CD14-positive monocyte (primary cell): ENCODE measurements at regions not wholly inside any gene's neighbourhood (a gene's known extent, or its start where the extent isn't known, plus 50 kb on each side); places are given as distances from the start of the nearest gene placed in this dataset.

Experiments
- DNase-seq, 3 donors: peaks; one replicate each; pipeline ENCODE4 v3.0.0-alpha.2; 2011 to 2022
- H2AFZ ChIP-seq: 2 replicates; pipeline ENCODE4 v1.6.0; 2012; ENCODE audit warnings: mild to moderate bottlenecking, low read depth, low read length, inconsistent platforms; ENCODE audit not compliant: insufficient read depth, poor library complexity, severe bottlenecking
- H3K27ac ChIP-seq, 2 donors: 1 replicate in 1 of 2; 2 replicates in 1 of 2; pipeline ENCODE4 v1.5.1; 2012 to 2013; ENCODE audit warnings: low read length in 2 of 2, control low read depth in 1 of 2, inconsistent platforms in 1 of 2, low read depth in 1 of 2, mild to moderate bottlenecking in 1 of 2
- H3K27me3 ChIP-seq, 2 donors: one replicate each; pipeline versions ENCODE4 v1.6.0 to v1.6.1; 2011 to 2013; ENCODE audit warnings: low read length in 2 of 2; ENCODE audit not compliant: control insufficient read depth in 2 of 2, insufficient read depth in 2 of 2
- H3K36me3 ChIP-seq, 2 donors: replicated peaks in 1 of 2; 1 replicate in 1 of 2; 2 replicates in 1 of 2; pipeline versions ENCODE4 v1.5.1 to v1.6.1; 2012 to 2013; ENCODE audit warnings: low read length in 2 of 2, control low read depth in 1 of 2, inconsistent platforms in 1 of 2, mild to moderate bottlenecking in 1 of 2; ENCODE audit not compliant: insufficient read depth in 2 of 2, control insufficient read depth in 1 of 2
- H3K4me1 ChIP-seq, 2 donors: 1 replicate in 1 of 2; 2 replicates in 1 of 2; pipeline versions ENCODE4 v1.5.1 to v1.6.1; 2012 to 2013; ENCODE audit warnings: low read length in 2 of 2, control low read depth in 1 of 2, inconsistent platforms in 1 of 2, mild to moderate bottlenecking in 1 of 2, moderate library complexity in 1 of 2; ENCODE audit not compliant: insufficient read depth in 2 of 2, control insufficient read depth in 1 of 2
- H3K4me2 ChIP-seq: replicated peaks from 2 replicates; pipeline ENCODE3; 2012; ENCODE audit warnings: low read length, moderate library complexity, mild to moderate bottlenecking; ENCODE audit not compliant: poor library complexity, severe bottlenecking; ENCODE audit errors: extremely low read depth
- H3K4me3 ChIP-seq, 3 experiments: fragments of 200-600 bp in 1 of 3; sonication (generic) in 1 of 3; replicated peaks in 1 of 3; 1 replicate in 2 of 3; 2 replicates in 1 of 3; pipeline ENCODE4 v1.5.1; 2011 to 2013; ENCODE audit warnings: low read length in 3 of 3, mild to moderate bottlenecking in 3 of 3, control low read depth in 2 of 3, low read depth in 2 of 3, inconsistent platforms in 1 of 3, moderate library complexity in 1 of 3
- H3K79me2 ChIP-seq: 2 replicates; pipeline ENCODE4 v1.6.0; 2012; ENCODE audit warnings: mild to moderate bottlenecking, control low read depth, inconsistent platforms, low read length, moderate library complexity; ENCODE audit not compliant: insufficient read depth
- H3K9ac ChIP-seq: 2 replicates; pipeline ENCODE4 v1.6.0; 2017; ENCODE audit warnings: low read length, mild to moderate bottlenecking; ENCODE audit not compliant: insufficient read depth, poor library complexity, severe bottlenecking
- H3K9me3 ChIP-seq, 2 donors: replicated peaks in 1 of 2; 1 replicate in 1 of 2; 2 replicates in 1 of 2; pipeline versions ENCODE4 v1.5.1 to v1.6.1; 2012 to 2013; ENCODE audit warnings: low read length in 2 of 2, control low read depth in 1 of 2; ENCODE audit not compliant: control insufficient read depth in 1 of 2, insufficient read depth in 1 of 2
- H4K20me1 ChIP-seq: 2 replicates; pipeline ENCODE4 v1.6.0; 2012; ENCODE audit warnings: mild to moderate bottlenecking, low read length, control low read depth, moderate library complexity; ENCODE audit not compliant: insufficient read depth
- H3K27ac Mint-ChIP-seq, 7 donors: one replicate each; pipeline ENCODE4 v1.8.0; 2020; ENCODE audit warnings: mild to moderate bottlenecking in 7 of 7, mixed read lengths in 7 of 7, moderate library complexity in 6 of 7, inconsistent platforms in 2 of 7
- H3K27me3 Mint-ChIP-seq, 3 donors: one replicate each; pipeline ENCODE4 v1.8.0; 2021 to 2022; ENCODE audit warnings: low read depth in 3 of 3, mild to moderate bottlenecking in 3 of 3, mixed read lengths in 3 of 3, moderate library complexity in 3 of 3, inconsistent platforms in 1 of 3
- H3K36me3 Mint-ChIP-seq, 2 donors: one replicate each; pipeline ENCODE4 v1.8.0; 2020; ENCODE audit warnings: mixed read lengths in 2 of 2, inconsistent platforms in 1 of 2, mild to moderate bottlenecking in 1 of 2
- H3K4me1 Mint-ChIP-seq: one replicate; pipeline ENCODE4 v1.8.0; 2020; ENCODE audit warnings: mild to moderate bottlenecking, mixed read lengths
- H3K4me3 Mint-ChIP-seq, 2 donors: one replicate each; pipeline ENCODE4 v1.8.0; 2020; ENCODE audit warnings: mild to moderate bottlenecking in 2 of 2, mixed read lengths in 2 of 2, moderate library complexity in 1 of 2
- H3K9me3 Mint-ChIP-seq, 7 donors: one replicate each; pipeline ENCODE4 v1.8.0; 2020 to 2022; ENCODE audit warnings: mixed read lengths in 7 of 7, mild to moderate bottlenecking in 6 of 7, moderate library complexity in 6 of 7, inconsistent platforms in 2 of 7
- CTCF ChIP-seq: fragments of 200-600 bp; IDR thresholded peaks from one replicate; pipeline ENCODE4 v1.8.0; 2022; ENCODE audit warnings: antibody characterized with exemption, mild to moderate bottlenecking
- WGBS: methylation state at CpG from one replicate; pipeline ENCODE4 v1.1.5; 2013; ENCODE audit warnings: missing lambda C conversion rate; ENCODE audit not compliant: insufficient coverage; 5-methylcytosine and 5-hydroxymethylcytosine counted together
- intact Hi-C, 2 donors: fragments of 100-400 bp; cut with micrococcal nuclease; formaldehyde crosslinking; loops; one replicate each; pipeline versions ENCODE4 v1.15.0 to v1.15.1; 2023

- Mint-ChIP-seq H3K27me3 (no peaks in the 10 kb centered on the region), H3K27ac (no peak overlapping the region), H3K4me1 (no peaks in the 10 kb centered on the region), H3K9me3 (peaks cover 0 to 2% (median 0%) of the 10 kb centered on the region in 7 donors), H3K36me3 (no peaks in the 10 kb centered on the region), H3K4me3 (no peak overlapping the region)
- Histone ChIP-seq H3K4me1 (no peaks in the 10 kb centered on the region), H3K27ac (no peak overlapping the region), H4K20me1 (no peaks in the 10 kb centered on the region), H3K4me2 (no peak overlapping the region), H2AFZ (no peak overlapping the region), H3K9ac (no peak overlapping the region), H3K4me3 (no peak overlapping the region), H3K79me2 (no peaks in the 10 kb centered on the region), H3K27me3 (no peaks in the 10 kb centered on the region), H3K9me3 (no peaks in the 10 kb centered on the region), H3K36me3 (no peaks in the 10 kb centered on the region)
- 79% methylated on average over 3 of the region's 5 CpGs for WGBS
- no peak for DNase-seq
- intact Hi-C loops, result loop anchor here (10.0 kb wide), 1 partner anchor 1325 kb away; no protein-coding TSS in a partner anchor
- TF ChIP-seq CTCF, result no peak
Observed at GRCh38 chr9:107169796-107170195, 113.3 kb upstream of the RAD23B start.

- peaks cover 0 to 1% (median 0%) of the 10 kb centered on the region in 3 donors for H3K27me3 Mint-ChIP-seq
- no peak overlapping the region for H3K27ac Mint-ChIP-seq
- no peak overlapping the region for H3K4me3 Mint-ChIP-seq
- TF ChIP-seq CTCF, result no peak
- Histone ChIP-seq H3K79me2 (no peaks in the 10 kb centered on the region), H2AFZ (no peak overlapping the region), H3K4me2 (no peak overlapping the region), H3K9me3 (no peaks in the 10 kb centered on the region), H3K27me3 (no peaks in the 10 kb centered on the region), H4K20me1 (no peaks in the 10 kb centered on the region), H3K27ac (no peak overlapping the region), H3K4me1 (no peaks in the 10 kb centered on the region), H3K36me3 (no peaks in the 10 kb centered on the region), H3K4me3 (no peak overlapping the region), H3K9ac (no peak overlapping the region)
- no peak for DNase-seq
- H3K36me3 Mint-ChIP-seq, result no peaks in the 10 kb centered on the region
- peaks cover 0 to 2% (median 0%) of the 10 kb centered on the region in 7 donors for H3K9me3 Mint-ChIP-seq
- intact Hi-C loops, result loop anchor here (10.0 kb wide), 1 partner anchor 1326 kb away; no protein-coding TSS in a partner anchor
- no peaks in the 10 kb centered on the region for H3K4me1 Mint-ChIP-seq
- whole genome bisulfite sequencing, result 17% methylated on average over 1 of the region's 5 CpGs
Observed at GRCh38 chr9:107170801-107171200, 112.3 kb upstream of the RAD23B start.
